Fibroblast of pulmonary artery (primary cell): ENCODE measurements at regions not wholly inside any gene's neighbourhood (a gene's known extent, or its start where the extent isn't known, plus 50 kb on each side); places are given as distances from the start of the nearest gene placed in this dataset.
A peak's percentile ranks its signal among the peaks of the same experiment; 100 is the strongest.
"Not testable (repeated sequence)": the region's sequence is repeated elsewhere in the genome, so short reads cannot be mapped to it uniquely, and the experiment has no call there.

ENCODE experiments used
- DNase-seq: peaks from one replicate; pipeline ENCODE4 v3.0.0-alpha.2; 2010; ENCODE audit warnings: low read depth
- H3K4me3 ChIP-seq: replicated peaks from 2 replicates; pipeline ENCODE4 v1.5.1; 2011; ENCODE audit warnings: low read depth, mild to moderate bottlenecking, control low read depth, low read length, moderate library complexity
- CTCF ChIP-seq: IDR thresholded peaks from 2 replicates; pipeline ENCODE4 v1.5.1; 2011; ENCODE audit warnings: mild to moderate bottlenecking, control low read depth, low read length, inconsistent platforms; ENCODE audit errors: missing control alignments

GRCh38 chr3:24688446-24689148 is 193.9 kb upstream of the THRB start:
- no peak for TF ChIP-seq CTCF
- no peak for DNase-seq
- no peak overlapping the region for H3K4me3 ChIP-seq

DNA sequence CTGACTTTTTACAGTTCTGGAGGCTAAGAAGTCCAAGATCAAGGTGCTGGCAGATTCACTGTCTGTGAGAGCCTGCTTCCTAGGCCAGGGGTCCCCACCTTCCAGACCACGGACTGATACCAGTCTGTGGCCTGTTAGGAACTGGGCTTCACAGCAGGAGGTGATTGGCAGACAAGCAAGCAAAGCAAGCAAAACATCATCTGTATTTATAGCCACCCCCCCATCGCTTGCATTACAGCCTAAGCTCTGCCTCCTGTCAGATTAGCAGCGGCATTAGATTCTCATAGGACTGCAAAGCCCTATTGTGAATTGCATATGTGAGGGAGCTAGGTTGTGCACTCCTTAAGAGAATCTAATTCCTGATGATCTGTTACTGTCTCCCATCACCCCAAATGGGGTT is 194.7 kb upstream of the THRB start:
- no peak for DNase-seq
- no peak overlapping the region for H3K4me3 ChIP-seq
- TF ChIP-seq CTCF: no peak

DNA sequence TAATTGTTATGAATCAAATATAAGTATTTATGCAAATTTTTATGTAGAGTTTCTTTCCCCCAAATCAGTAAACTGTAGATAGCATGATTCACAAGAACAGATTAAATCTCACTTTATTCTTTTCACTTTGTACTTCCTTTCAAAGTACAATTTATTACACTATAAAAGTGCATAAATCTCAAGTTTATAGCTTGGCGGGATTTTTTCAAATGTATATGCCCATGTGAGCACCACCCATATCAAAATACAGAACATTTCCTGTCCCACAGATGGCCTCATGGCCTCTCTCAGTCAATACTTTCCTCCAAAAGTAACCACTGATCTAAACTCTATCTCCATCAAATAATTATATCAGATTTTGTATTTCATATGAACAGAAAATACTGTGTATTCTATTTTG is 196.1 kb upstream of the THRB start:
- H3K4me3 ChIP-seq: no peak overlapping the region
- no peak for DNase-seq
- TF ChIP-seq CTCF: no peak

- H3K4me3 ChIP-seq, DNase-seq: not testable (repeated sequence)
Measured at GRCh38 chr3:24699078-24699477, 204.4 kb upstream of the THRB start.

DNA sequence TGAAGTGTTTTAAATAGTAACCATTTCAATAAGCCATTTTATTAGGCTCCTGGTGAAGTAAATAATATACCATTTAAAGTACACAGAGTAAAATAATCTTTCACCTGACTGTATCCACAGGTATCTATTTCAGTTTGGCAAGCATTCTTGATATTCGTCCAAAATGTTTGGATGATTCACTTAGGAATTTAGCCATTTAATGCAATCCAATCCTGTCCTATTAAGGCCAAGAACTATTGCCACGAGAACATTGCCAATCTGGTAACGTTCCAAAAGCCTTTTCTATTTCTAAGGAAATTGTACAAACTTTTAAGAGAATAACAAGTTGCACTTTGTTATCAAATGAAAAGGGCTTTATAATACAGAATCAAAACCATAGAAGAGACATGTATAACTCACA is 209.8 kb upstream of the THRB start:
- TF ChIP-seq CTCF: no peak

DNA sequence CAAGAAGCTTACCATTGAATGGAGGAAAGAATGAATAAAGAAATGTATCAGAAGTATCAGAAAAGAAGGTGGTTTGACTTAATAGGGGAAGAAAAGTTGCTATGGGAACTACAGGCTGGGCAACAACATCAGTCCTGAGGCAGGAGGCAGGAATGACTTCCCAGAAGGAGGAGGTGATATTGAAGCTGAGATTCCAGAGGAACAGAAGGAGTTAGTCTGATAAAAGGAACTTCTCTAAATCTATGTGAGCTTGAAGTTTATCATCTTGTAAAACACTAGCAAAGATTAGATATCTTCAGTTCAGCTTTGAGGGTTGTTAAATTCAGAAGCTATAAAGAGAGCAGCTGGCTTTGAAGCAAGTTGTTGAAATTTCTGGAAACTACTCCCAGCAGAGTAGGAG is 213.3 kb upstream of the THRB start:
- TF ChIP-seq CTCF: no peak
- no peak overlapping the region for H3K4me3 ChIP-seq
- DNase-seq: no peak

More for the DNA sequence above, 209.8 kb upstream of the THRB start:
- DNase-seq: peak; percentile 35
- H3K4me3 ChIP-seq: no peak overlapping the region

GRCh38 chr3:24709956-24710355 is 215.3 kb upstream of the THRB start:
- no peak for DNase-seq
- no peak overlapping the region for H3K4me3 ChIP-seq
- TF ChIP-seq CTCF: no peak
